CD4-positive, alpha-beta T cell treated with Interleukin-12 subunit alpha and Interleukin-12 subunit beta, for 1 hour (primary cell): ENCODE measurements at regions not wholly inside any gene's neighbourhood (a gene's known extent, or its start where the extent isn't known, plus 50 kb on each side); places are given as distances from the start of the nearest gene placed in this dataset.

Source experiments
- DNase-seq: peaks from one replicate; pipeline ENCODE4 v3.0.0-alpha.2; 2020

DNA sequence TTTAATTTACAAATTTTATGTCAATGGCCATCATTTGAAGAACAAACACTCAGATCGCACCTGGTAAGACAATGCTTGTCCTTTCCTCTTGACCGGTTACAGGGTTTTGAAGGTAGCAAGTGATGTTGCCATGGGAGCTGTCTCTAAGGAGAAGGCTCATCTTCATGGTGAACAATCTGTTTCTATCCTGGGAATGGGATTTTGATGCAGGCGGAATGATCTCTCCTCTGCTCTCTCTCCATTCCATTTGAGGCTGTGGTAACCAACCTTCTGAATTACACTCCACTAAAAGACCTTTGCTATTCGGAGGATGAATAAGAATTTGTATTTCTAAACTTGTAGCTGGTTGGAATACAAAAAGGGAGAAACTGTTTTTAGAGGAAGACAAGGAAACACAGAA is 57.9 kb upstream of the SLC5A9 start:
- DNase-seq: no peak

GRCh38 chr1:48160486-48161132 is 61.9 kb upstream of the SLC5A9 start:
- DNase-seq: no peak

- DNase-seq: no peak
These were observed 83.2 kb upstream of the SLC5A9 start for GRCh38 chr1:48139275-48139674.

- no peak for DNase-seq
These were observed 94.5 kb upstream of the SLC5A9 start for GRCh38 chr1:48127735-48128685.

- no peak for DNase-seq
These were observed 98.9 kb upstream of the SLC5A9 start for GRCh38 chr1:48123647-48124046.

GRCh38 chr1:48121955-48122354 is 100.6 kb upstream of the SLC5A9 start:
- no peak for DNase-seq

DNA sequence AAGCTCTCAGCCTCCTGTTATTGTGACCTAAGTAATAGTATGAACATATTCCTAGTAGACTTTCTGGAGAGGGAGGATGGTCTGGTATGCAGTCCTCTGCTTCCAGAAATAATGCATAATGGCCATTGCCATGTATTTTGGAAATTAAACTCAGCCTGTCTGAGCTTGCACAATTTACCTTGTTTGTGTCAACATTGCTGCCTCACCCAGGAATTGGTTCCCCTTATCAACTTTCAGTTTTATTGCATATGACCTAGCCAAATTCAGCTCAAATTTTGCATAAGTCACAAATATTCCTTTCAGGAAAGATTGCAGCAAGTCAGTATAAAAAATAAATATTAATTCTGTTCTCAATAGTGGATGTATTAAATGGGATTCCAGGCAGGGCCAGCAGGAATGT is 101.9 kb upstream of the SLC5A9 start:
- DNase-seq: no peak

DNA sequence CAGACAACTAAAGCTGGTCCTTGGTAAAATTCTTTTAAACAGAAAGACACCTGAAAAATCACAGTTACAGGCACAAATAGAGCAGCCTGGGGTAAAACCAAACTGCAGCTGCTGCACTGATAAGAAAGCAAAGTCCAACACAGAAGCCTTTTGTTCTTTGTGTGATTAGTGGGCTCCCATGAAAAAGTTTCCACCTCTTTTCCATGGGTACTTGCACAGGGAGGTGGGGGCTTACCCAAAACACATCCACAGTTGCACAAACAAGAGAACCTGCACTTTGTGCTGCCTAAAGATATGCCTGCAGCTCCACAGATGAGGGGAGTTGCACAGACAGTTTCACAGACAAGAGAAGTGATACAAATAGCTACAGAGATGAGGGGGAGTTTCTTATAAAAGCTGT is 106.7 kb upstream of the SLC5A9 start:
- no peak for DNase-seq

DNA sequence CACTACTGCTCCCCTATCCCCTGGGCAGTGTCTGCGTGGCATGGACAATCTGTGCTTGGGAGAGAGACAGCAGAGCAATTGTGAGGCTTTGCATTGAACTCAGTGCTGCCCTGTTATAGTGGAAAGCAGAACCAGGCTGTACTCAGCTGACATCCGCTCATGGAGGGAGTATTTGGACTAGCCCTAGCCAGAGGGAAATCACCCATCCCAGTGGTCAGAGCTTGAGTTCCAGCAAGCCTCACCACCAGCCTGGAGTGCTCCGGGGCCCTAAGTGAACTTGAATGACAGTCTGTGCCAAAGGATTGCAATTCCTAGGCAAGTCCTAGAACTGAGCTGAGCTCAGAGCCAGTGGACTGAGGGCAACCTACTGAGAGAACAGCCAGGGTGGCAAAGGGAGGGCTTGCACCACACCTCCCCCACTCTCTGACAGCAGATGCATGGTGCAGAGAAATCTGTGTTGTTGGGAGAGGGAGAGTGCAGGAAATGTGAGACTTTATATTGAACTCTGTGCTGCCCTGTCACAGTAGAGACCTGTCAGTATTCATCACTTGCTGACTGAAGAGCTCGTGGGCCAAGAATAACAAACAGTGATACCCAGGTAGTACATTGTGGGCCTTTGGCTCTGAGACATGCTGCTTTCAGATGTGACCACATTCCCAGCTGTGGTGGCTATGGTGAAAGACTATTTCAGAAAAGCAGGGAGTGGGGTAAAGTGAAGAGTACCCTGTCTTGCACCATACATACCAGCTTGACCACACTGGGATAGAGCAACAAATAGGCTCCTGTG is 107.7 kb upstream of the SLC5A9 start:
- no peak for DNase-seq

- peak; percentile 18 for DNase-seq
These were observed 112.3 kb upstream of the TRABD2B start for GRCh38 chr1:48109390-48110013.

DNA sequence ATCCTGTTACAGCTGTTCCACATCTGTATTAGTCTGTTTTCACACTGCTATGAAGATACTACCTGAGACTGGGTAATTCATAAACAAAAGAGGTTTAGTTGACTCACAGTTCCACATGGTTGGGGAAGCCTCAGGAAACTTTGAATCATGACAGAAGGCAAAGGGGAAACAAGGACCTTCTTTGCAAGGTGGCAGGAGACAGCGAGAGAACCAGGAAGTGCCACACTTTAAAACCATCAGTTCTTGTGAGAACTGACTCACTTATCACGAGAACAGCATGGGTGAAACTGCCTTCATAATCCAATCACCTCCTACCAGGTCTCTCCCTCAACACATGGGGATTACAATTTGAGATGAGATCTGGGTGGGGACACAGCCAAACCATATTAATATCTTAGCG is 110.3 kb upstream of the TRABD2B start:
- DNase-seq: no peak

GRCh38 chr1:48106049-48106448 is 108.9 kb upstream of the TRABD2B start:
- no peak for DNase-seq

DNA sequence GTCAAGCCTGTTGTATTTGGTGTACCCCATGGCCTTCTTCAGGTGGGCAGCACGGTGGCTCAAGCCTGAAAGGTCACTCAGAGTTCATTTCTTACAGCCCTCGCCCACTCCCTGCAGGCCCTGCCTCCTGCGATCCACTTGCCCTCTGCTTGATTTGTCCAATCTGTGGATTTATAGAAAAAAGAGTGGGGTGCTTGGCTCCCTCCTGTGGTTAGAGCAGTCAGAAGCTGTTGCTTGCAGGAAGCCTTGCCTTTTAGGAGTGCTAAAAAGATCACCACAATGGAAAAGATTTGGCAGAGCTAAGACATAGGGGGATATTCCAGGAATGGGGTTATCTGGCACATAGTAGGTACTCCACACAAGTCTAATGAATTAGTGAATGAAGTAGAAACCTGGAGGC is 108.0 kb upstream of the TRABD2B start:
- no peak for DNase-seq

DNA sequence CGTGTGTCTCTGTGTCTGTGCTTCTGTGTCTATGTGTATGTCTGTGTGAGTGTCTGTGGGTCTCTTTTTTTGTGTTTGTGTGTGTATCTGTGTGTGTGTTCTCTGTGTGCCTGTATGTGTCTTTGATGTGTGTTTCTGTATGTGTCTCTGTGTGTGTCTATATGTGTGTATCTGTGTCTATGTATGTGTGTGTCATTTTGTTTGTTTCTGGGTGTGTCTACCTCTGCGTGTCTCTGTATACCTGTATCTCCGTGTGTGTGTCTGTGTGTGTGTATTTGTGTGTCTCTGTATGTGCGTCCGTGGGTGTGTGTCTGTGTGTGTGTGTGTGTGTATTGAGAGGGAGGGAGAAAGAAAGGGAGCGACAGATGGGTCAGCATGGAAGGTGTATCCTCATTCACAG is 106.3 kb upstream of the TRABD2B start:
- DNase-seq: no peak

- DNase-seq: no peak
These were observed 105.6 kb upstream of the TRABD2B start for GRCh38 chr1:48102766-48103165.

- no peak for DNase-seq
These were observed 102.0 kb upstream of the TRABD2B start for GRCh38 chr1:48099072-48099773.

DNA sequence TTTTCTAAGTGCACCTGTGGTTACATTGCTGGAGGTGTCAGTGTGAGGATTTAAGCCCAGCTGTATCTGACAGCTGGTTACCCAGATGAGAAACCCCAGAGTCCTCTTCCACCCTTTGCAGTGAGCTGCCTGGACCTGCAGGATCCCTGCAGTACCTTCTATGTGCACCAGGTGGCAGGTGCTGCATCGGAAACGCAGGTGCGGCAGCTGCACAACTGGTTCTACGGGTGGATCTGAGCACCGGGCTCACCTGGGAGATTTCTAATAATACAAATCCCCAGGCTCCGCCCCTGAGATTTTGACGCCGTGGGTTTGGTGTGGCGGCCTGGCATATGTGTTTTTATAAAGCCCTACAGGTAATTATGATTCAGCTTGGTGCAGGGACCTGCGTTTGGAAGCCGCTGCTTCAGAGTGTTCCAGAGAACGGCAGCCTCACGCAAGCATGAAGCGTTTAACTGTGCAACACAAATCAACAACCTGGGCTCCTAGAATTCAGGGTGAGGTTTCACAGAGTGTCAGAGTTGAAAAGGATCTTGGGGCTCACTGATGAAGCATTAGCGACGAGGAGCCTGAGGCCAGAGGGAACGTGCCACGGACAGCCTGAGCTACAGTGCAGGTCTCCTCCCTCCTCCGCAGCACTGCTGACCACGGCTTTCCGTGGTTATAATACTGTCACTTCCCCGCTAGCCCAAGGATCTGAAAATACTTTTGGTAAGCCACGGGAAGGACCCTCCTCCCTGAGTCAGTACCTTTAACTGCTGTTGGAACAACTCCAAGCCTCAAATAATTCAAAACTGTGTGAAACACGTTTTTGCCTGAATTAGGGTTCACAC is 96.7 kb upstream of the TRABD2B start:
- peak; percentile 63 for DNase-seq

DNA sequence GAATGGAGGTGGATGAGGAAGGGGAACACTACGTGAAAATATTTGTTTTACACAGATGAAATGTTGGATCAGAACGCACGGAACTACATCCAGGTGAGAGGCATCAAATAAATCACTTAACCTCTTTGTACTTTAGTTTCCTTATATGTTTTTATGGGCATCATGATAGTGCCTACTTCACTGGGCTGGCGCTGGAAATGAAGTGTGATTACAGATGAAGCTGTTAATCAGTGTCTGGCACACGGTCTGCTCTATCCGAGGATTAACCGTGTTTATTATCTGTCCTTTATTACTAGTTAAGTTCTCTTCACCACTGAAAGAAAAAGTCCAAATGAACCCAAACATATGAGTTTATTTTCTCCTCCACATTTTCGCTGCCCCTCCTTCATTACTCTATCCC is 96.0 kb upstream of the TRABD2B start:
- DNase-seq: no peak

- DNase-seq: no peak
These were observed 95.2 kb upstream of the TRABD2B start for GRCh38 chr1:48092401-48092800.

DNA sequence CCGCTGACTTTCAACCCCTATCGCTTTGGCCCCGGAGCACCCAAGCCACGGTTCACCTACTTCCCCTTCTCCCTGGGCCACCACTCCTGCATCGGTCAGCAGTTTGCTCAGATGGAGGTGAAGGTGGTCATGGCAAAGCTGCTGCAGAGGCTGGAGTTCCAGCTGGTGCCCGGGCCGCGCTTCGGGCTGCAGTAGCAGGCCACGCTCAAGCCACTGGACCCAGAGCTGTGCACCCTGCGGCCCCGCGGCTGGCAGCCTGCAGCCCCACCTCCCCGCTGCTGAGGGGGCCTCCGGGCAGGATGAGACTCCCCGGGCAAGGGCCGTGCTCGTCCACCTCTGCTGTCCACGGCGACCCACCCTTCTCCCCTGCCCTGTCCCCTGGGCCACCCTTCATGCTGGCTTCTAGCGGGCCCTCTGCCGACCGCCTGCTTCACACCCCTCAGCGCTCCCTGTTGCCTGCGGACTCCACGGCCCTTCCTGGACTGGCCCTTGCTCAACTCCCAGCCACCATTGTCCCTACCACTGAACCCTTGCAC is 92.2 kb upstream of the TRABD2B start:
- no peak for DNase-seq

- DNase-seq: no peak
These were observed 87.6 kb upstream of the TRABD2B start for GRCh38 chr1:48084826-48085225.
